Keratinocyte (primary cell): ENCODE measurements at regions not wholly inside any gene's neighbourhood (a gene's known extent, or its start where the extent isn't known, plus 50 kb on each side); places are given as distances from the start of the nearest gene placed in this dataset.

ENCODE experiments used
- DNase-seq: peaks from one replicate; pipeline ENCODE4 v3.0.0-alpha.2; 2011; ENCODE audit warnings: low read depth, missing footprints, low spot score
- FAIRE-seq: peaks from 2 replicates; lab custom pipeline; 2011; peaks lifted over from hg19 to GRCh38; lab: Jason Lieb, UNC
- H2AFZ ChIP-seq: 2 replicates; pipeline ENCODE4 v1.6.0; 2012; ENCODE audit warnings: low read length, control low read depth, inconsistent platforms; ENCODE audit not compliant: control insufficient read depth
- H3K27ac ChIP-seq: 2 replicates; pipeline ENCODE4 v1.5.1; 2011; ENCODE audit warnings: low read length; ENCODE audit not compliant: control insufficient read depth, insufficient read depth
- H3K27me3 ChIP-seq: 3 replicates; pipeline ENCODE4 v1.6.0; 2011; ENCODE audit warnings: low read length; ENCODE audit not compliant: control insufficient read depth, insufficient read depth; ENCODE audit errors: extremely low read depth
- H3K36me3 ChIP-seq, 2 experiments: 2 replicates in 1 of 2; 3 replicates in 1 of 2; pipeline ENCODE4 v1.5.1; 2011; ENCODE audit warnings: low read length in 2 of 2, mild to moderate bottlenecking in 1 of 2; ENCODE audit not compliant: control insufficient read depth in 2 of 2, insufficient read depth in 2 of 2; ENCODE audit errors: extremely low read depth in 1 of 2
- H3K4me1 ChIP-seq: 3 replicates; pipeline ENCODE4 v1.5.1; 2011; ENCODE audit warnings: low read length; ENCODE audit not compliant: control insufficient read depth, insufficient read depth; ENCODE audit errors: extremely low read depth
- H3K4me2 ChIP-seq: 3 replicates; pipeline ENCODE4 v1.6.0; 2011; ENCODE audit warnings: low read depth, low read length; ENCODE audit not compliant: control insufficient read depth, insufficient read depth; ENCODE audit errors: extremely low read depth
- H3K4me3 ChIP-seq, 3 experiments: fragments of 200-600 bp in 1 of 3; sonication (generic) in 1 of 3; 2 replicates in 2 of 3; 3 replicates in 1 of 3; pipeline ENCODE4 v1.5.1; 2011 to 2016; ENCODE audit warnings: low read length in 3 of 3, mild to moderate bottlenecking in 3 of 3, control low read depth in 2 of 3, inconsistent platforms in 1 of 3, low read depth in 1 of 3, mixed read lengths in 1 of 3, mixed run types in 1 of 3, moderate library complexity in 1 of 3; ENCODE audit not compliant: control insufficient read depth in 2 of 3, insufficient read depth in 2 of 3; ENCODE audit errors: extremely low read depth in 1 of 3
- H3K79me2 ChIP-seq: 2 replicates; pipeline ENCODE4 v1.6.0; 2012; ENCODE audit warnings: low read length; ENCODE audit not compliant: control insufficient read depth, insufficient read depth
- H3K9ac ChIP-seq: 3 replicates; pipeline ENCODE4 v1.6.0; 2011; ENCODE audit warnings: low read length; ENCODE audit not compliant: control insufficient read depth, insufficient read depth; ENCODE audit errors: extremely low read depth
- H3K9me1 ChIP-seq: 3 replicates; pipeline ENCODE4 v1.6.0; 2011; ENCODE audit warnings: low read length; ENCODE audit not compliant: control insufficient read depth, insufficient read depth; ENCODE audit errors: extremely low read depth
- H3K9me3 ChIP-seq: 2 replicates; pipeline ENCODE4 v1.5.1; 2012; ENCODE audit warnings: low read depth, low read length; ENCODE audit not compliant: control insufficient read depth
- H4K20me1 ChIP-seq: 3 replicates; pipeline ENCODE4 v1.6.0; 2011; ENCODE audit warnings: low read length; ENCODE audit not compliant: control insufficient read depth, insufficient read depth; ENCODE audit errors: extremely low read depth
- CTCF ChIP-seq, 3 experiments: IDR thresholded peaks in 1 of 3; conservative IDR thresholded peaks in 1 of 3; optimal IDR thresholded peaks in 1 of 3; 2 replicates in 2 of 3; 3 replicates in 1 of 3; pipeline versions ENCODE3 to v1.5.1; 2011; ENCODE audit warnings: low read length in 3 of 3, mild to moderate bottlenecking in 3 of 3, moderate library complexity in 2 of 3, control low read depth in 1 of 3, inconsistent platforms in 1 of 3; ENCODE audit not compliant: insufficient read depth in 2 of 3; ENCODE audit errors: extremely low read depth in 1 of 3
- EZH2 ChIP-seq: IDR thresholded peaks from one replicate; pipeline ENCODE4 v1.6.1; 2012; ENCODE audit warnings: inconsistent platforms, mild to moderate bottlenecking, low read length, moderate library complexity
- dilution Hi-C: fragments of 300-500 bp; cut with MboI; formaldehyde crosslinking; loops from one replicate; pipeline ENCODE4 v1.7.0; 2020; ENCODE audit warnings: low sequenced_read_pairs; ENCODE audit not compliant: extremely low pct_ligation_motif_present

GRCh38 chr18:41587976-41588375 is 367.1 kb upstream of the PIK3C3 start:
- Histone ChIP-seq H3K9me1 (no peaks in the 10 kb centered on the region), H3K27ac (no peak overlapping the region), H3K4me3 (no peak overlapping the region), H3K79me2 (no peaks in the 10 kb centered on the region), H3K9me3 (no peaks in the 10 kb centered on the region), H4K20me1 (no peaks in the 10 kb centered on the region), H3K4me2 (no peak overlapping the region), H3K9ac (no peak overlapping the region), H3K4me1 (no peaks in the 10 kb centered on the region), H3K27me3 (no peaks in the 10 kb centered on the region), H2AFZ (no peak overlapping the region), H3K36me3 (no peaks in the 10 kb centered on the region)
- dilution Hi-C loops, result no loop called here
- FAIRE-seq (no peak), DNase-seq (no peak)
- TF ChIP-seq EZH2 (no peak), CTCF (optimal IDR thresholded peaks at IDR 0.05 in 1 of 3, IDR thresholded peaks at IDR 0.05 in 1 of 3, conservative IDR thresholded peaks at IDR 0.05 in 1 of 3; ENCODE audit: extremely low read depth in 1 of 3, insufficient read depth in 2 of 3, low read length in 3 of 3) (no peak)

GRCh38 chr18:41585512-41585911 is 369.5 kb upstream of the PIK3C3 start:
- Histone ChIP-seq H3K4me3 (no peak overlapping the region), H3K9me1 (no peaks in the 10 kb centered on the region), H2AFZ (no peak overlapping the region), H3K27me3 (no peaks in the 10 kb centered on the region), H3K36me3 (no peaks in the 10 kb centered on the region), H4K20me1 (no peaks in the 10 kb centered on the region), H3K79me2 (no peaks in the 10 kb centered on the region), H3K4me2 (no peak overlapping the region), H3K9ac (no peak overlapping the region), H3K27ac (no peak overlapping the region), H3K9me3 (no peaks in the 10 kb centered on the region), H3K4me1 (no peaks in the 10 kb centered on the region)
- DNase-seq (no peak), FAIRE-seq (no peak)
- TF ChIP-seq CTCF (optimal IDR thresholded peaks at IDR 0.05 in 1 of 3, IDR thresholded peaks at IDR 0.05 in 1 of 3, conservative IDR thresholded peaks at IDR 0.05 in 1 of 3; ENCODE audit: extremely low read depth in 1 of 3, insufficient read depth in 2 of 3, low read length in 3 of 3), result no peak
- TF ChIP-seq EZH2, result no peak
- dilution Hi-C loops, result no loop called here
